Activated T-cell treated with anti-CD3 and anti-CD28 coated beads for 4 hours (primary cell): ENCODE measurements at regions not wholly inside any gene's neighbourhood (a gene's known extent, or its start where the extent isn't known, plus 50 kb on each side); places are given as distances from the start of the nearest gene placed in this dataset.
"Not testable (repeated sequence)": the region's sequence is repeated elsewhere in the genome, so short reads cannot be mapped to it uniquely, and the experiment has no call there.

Experiments
- DNase-seq: peaks from one replicate; pipeline ENCODE4 v3.0.0-alpha.2; 2020

DNA sequence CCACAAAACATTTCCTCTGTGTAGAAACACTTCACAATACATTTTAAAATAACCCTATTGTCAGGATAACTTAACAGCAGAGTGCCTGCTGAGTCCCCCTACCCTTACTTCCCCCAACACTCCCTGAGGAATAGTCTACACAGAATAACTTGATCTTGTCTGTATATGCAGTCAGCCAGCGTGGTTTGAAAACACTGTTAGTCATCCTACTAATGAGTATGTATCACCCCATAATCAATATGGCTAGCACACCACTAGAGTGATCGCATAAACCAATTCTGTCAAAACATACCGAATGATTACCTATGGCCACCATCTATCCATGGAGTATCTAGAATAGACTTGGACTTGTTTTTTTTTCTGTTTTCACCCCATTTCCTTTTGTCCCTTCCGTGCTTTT is 152.7 kb upstream of the NECTIN3 start:
- no peak for DNase-seq

DNA sequence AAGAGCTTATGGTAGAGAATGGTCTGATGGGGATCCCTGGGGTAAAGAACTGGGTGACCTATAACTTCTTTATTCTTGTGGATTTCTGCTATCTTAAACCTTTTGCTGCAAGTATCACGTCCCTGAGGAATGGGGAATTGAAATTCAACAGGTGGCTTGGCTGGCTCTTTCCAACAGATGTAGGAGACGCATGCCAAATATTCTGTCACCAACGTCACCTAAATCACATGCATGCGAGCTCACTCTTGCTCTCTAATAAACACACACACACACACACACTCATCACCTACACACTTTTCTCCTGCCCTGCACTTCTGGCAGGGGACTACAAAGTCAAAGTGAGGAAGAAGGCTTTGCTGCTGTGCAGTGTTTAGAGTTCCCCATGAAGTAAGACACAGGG is 145.8 kb upstream of the NECTIN3 start:
- no peak for DNase-seq

DNA sequence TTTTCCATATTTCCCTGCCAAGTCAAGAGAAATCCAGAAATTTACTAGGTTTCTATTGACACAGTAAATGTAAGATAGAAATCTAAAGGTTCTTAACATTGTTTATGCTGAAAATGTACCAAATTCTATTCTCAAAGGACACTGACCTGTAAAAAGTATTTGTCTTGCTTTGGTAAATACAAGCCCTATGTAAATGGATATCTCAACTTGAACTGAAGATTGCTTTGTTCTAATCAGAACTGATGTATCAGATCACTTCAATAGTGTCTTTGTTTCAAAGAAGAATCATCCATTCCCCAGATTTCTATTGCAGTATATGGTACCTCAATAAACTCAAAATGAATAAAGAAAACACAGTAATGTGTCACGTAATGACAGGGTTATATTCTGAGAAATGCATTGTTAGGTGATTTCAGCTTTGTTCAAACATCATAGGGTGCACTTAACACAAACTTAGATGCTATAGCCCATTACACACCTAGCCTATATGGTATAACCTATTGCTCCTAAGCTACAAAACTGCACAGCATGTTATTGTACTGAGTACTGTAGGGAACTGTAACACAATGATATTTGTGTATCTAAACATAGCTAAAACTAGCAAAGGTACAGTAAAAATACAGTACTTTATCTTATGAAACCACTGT is 143.5 kb upstream of the NECTIN3 start:
- no peak for DNase-seq

DNA sequence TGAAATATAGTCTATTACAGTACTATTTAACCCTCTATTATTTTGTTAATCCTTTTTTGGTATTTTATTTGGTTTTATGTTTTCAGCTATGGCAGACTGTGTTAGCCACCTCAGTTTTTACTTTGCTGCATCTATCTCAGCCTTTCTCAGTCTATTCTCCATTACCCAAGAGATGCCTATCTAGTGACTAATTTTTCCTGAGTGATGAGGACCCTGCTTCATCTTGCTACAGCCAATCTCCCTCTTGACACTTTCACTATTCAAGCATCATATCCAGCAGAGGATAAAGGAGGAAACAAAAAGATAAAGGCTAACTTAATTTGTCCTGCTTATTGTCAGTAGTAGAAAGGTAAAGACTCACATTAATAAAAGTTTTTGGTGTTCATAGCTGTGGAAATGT is 141.8 kb upstream of the NECTIN3 start:
- DNase-seq = no peak

DNA sequence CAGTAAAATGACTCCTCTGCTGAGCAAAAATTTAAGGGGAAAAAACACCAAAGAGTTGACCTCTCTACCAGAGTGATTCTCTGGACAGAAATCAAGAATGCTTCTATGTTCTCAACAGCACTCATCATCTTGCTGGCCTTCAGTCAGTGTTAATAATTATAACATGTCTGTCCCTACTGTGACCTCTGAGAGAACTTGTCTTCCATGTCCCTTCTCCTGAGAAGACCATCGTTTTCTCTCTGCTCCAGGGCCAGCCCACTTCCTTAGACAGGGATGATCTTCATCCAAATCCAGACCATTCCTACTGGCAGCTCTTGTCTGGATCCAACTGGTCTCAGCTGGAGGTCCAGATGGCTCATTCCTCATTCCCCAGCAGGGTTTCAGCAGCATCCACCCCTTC is 139.0 kb upstream of the NECTIN3 start:
- DNase-seq = no peak

DNA sequence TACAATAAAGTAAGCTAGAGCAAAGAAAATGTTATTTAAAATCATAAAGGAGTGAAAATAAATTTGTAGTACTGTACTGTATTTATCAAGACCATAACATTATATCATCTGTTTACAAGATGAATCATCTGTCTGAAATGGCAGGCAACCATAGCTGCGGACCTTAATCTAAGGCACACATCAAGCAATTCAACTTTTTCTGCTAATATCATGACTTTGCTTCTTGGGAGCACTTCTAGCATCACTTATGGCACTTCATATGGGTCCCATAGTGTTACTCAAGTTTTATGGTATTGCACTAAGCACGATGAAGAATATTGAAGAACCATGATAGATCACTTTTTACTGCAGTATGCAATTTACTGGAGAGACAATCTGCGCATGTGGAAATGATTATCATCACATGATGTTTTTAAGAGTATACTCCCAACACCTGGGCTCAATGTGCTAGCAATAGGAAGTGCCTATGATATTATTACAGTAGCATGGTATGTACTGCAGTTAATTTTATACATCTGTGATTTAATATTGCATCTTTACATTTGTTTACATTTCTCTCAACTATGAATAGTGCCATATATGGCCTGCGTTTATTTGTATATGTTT is 137.7 kb upstream of the NECTIN3 start:
- no peak for DNase-seq

DNA sequence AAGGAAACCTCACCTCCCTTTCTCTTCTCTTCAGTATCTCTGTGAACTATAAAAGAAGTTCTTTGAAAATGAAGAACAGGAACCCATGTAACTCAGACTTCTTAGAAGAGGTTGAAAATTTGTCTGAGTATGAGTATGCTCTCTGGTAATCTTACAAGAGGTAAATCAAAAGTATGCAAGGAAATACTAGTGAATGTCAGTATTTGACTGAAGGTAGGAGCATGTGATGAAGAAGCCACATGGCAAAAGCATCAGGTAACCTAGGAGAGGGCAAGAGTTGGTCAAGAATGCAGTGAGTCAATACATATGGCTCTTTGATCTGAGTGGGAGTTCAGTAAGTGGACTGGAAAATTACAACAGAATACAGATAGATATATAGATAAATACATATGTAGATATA is 133.0 kb upstream of the NECTIN3 start:
- no peak for DNase-seq

DNA sequence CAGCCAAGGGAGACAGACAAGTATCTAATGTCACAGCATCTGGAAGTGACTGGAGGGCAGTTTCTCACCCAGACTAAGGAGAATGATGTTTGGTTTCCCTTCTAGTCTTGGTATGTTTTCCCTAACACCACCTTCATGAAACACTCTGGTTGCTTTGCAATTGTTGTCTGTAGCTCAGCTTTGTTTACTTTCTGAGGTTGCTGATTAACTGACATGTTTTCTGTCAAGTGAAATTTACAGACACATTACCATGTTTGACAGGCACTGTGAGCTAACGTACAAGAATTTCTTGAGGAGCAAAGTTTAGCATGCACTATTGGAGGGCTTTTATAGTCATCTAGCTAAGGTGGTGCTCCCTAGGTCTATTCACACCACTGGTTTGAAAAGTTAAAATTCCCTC is 131.6 kb upstream of the NECTIN3 start:
- DNase-seq = no peak

DNA sequence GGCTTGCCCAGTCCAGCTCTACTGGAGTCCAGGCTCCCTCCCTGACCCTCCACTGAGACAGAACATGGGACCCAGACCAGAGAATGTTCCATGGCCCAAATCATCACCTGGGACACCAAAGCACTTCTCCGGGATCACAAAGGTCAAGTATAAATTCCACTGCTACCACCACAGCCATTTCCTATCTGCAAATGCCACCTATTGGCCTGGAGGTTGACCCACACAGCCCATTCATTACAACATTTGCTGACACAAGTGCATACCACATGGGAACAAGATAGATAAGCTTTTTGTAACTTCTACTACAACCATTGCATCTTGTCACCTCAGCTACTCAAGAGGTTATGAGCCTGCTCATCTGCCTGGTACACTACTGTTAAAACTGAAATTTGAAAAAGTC is 126.8 kb upstream of the NECTIN3 start:
- DNase-seq = no peak

DNA sequence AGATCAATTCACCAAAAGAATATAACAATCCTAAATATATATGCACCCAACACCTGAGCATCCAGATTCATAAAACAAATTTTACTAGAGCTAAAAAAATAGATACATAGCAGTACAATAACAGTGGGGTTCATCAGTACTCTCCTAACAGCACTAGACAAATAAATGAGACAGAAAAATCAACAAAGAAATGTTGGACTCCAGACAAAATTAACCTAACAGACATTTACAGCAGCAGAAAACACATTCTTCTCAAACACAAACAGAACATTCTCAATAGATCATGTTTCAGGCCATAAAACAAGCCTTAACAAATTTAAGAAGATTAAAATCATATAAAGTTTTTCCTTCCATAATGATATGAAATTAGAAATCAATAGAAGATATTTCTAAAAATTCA is 124.8 kb upstream of the NECTIN3 start:
- DNase-seq = no peak

DNA sequence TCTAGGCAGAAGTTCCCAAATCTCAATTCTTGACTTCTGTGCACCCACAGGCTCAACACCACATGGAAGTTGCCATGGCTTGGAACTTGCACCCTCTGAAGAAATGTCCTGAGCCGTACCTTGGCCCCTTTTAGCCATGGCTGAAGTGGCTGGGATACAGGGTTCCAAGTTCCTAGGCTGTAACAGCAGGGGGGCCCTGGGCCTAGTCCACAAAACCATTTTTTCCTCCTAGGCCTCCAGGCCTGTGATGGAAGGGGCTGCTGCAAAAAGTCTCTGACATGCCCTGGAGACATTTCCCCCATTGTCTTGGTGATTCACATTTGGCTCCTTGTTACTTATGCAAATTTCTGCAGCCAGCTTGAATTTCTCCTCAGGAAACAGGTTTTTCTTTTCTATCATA is 122.4 kb upstream of the NECTIN3 start:
- not testable (repeated sequence) for DNase-seq

DNA sequence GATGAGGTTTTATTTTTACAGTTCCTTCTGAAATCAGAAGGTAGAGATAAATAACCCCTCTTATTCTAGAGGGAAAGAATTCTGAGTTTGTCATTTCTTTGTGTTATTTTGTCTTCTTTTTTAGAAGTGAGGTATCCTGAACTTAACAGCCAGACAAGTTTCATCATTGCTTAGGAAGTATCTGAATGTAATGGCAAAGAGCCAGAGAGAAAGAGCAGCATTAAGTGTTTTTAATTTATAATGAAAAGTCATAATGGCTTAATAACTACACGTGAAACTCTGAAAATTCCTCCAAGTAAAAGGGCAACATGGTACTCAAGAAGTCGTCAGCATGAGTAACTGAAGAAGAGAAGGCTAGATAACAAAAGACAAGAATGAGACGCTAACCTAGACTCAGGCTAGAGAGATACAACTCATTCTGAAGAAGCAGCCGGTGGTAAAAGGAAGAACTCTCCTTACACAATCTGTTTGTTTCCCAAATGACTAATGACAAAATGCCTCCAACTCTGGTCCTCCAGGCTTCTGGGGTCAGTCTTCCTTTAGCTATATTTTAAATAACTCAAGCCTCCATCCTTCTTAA is 116.2 kb upstream of the NECTIN3 start:
- DNase-seq = no peak

DNA sequence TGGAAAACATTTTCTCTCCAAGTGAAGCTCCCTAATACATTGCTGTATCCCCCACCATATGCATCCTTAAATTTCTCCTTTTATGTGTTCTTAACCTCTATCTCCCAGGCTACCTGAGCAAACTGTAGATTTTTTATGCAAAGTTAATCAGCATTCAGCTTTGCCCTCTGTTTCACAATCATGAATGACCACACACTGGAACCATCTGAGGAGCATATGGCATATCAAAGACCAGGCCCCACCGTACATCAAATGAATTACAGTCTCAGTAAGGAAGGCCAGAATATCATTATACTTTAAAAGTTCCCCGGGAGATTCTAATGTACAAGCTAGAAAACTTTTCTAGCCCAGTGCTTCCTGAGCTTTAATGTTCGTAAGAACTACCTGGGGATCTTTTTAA is 115.5 kb upstream of the NECTIN3 start:
- no peak for DNase-seq

DNA sequence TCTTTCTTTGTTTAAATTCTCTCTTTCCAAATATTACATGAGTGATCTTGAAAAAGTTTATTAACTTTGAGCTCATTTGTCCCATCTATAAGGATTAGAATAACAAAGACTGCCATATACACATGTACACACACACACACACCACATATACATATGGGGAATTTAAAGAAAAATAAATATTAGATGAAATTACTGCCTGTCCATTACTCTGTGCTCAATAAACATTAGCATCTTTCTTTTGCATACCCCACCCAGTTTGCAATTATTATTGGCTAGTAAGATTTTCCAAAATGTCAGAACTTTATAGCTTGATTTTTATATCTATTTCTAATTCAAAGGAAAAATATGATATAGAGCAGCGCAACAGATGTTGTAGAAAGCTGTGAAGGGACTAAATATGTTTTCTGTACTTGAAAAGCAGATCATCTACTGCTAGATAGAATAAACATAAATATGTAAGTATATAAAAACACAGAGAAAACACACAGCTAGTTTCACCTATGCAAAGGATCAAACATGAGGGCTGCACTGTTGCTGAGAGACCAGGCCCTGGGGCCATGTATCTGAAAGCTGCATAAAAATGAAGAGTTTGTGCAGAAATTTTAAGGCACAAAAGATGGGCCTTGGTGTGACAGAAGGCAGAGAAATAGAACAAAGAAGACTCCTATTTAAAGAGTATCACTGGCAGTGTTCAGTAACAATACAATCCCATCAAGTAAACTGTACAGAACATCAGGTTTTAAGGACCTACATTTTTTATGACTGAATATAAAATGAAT is 114.2 kb upstream of the NECTIN3 start:
- DNase-seq = no peak

DNA sequence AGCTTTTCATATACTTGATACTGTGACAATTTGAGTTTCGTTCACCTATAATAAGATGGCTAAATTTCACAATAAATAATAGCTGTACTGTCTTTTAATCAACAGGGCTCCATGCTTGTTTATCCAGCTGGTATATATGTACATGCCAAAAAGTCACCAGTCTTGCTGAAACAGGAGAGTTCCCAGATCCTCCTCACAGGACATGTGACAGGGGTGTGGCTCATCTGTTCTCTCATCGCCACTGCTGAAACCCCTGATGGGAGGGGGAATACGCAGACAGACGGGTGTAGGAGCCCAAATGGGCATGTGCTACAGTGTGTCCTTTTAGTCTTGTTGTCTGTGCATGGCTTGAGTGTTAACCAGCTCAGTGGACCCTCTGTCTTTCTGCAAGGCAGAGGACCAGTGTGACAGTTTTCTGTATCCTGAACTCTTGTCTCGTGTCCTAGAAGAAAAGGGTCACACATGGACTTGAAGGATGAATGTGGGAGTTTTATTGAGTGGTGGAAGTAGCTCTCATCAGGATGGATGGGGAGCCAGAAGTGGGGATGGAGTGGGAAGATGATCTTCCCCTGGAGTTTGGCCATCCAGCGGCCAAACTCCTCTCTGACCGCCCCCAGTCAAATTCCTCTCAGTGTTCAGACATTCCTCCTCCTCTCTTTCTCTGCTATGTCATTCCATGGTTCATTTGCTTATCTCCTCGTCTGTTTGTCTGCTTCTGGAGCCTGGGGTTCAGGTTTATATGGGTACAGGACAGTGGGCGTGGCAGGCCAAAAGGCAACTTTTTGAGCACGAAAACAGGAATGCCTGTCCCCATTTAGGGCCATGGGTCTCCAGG is 113.1 kb upstream of the NECTIN3 start:
- DNase-seq = no peak

DNA sequence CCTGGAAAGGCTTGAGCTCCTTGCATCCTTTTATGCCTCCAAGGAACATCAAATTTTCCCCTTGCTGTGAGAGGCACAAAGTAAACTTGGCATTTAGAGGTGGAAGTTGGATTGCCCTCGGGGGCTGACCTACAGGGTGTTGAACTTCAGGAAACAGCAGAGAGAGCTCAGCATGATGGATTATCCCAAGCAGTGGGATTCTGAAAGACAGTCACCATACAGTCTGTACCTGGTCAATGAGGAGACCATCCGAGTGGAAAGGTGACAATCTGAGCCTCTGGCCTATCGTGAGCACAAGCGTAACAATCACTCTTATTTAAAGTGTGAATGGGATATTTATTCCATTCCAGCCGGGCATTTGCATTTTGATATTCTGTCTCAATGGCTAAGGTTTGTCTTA is 105.6 kb upstream of the NECTIN3 start:
- no peak for DNase-seq

DNA sequence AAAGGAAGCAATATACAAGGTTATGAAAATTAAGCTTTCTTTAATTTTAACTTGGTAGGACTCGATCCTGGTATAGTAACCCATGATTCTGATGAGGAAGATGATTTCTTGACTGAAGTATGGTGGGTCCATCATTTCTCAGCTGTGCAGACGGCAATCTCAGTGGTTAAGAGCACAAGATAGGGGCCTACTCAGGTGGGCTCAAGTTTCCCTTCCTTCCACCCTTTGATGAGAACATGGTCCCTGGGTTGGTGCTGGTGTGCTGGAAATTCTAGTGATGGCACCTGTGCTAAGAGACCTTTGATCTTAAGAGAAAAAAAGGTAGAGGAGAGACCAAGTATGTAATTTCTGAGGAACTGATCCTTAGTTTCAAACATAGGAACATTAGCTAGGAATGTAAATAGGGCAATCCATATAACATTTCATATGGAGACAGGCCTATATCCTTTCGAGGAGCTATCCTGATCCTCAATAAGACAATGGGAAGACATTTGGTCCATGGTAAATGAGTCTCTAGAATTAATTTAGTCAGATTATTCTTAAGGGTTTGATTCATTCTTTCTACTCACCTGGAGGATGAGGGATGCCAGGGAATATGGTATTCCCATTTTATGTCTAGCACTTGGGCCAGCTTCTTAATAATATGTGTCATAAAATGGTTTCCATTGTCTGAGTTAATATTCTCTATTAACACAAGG is 104.5 kb upstream of the NECTIN3 start:
- DNase-seq = no peak

DNA sequence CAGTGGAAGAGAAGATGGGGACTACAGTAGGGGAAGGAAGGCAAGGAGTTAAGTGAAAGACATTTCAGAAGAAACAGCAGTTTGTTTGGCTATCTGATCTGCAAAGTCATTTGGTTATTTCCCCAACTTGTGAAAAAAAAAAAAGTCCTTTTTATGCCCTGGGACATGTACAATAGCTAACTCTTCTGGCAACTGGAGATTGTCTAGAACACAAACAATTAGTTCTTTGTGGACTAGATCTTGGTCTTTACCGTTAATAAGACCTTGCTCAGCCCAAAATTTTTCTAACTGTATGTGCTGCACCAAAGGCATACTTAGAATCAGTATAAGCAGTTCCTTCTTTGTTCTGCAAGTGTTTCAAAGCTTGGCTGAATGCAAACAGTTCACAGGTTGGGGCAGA is 103.5 kb upstream of the NECTIN3 start:
- no peak for DNase-seq

DNA sequence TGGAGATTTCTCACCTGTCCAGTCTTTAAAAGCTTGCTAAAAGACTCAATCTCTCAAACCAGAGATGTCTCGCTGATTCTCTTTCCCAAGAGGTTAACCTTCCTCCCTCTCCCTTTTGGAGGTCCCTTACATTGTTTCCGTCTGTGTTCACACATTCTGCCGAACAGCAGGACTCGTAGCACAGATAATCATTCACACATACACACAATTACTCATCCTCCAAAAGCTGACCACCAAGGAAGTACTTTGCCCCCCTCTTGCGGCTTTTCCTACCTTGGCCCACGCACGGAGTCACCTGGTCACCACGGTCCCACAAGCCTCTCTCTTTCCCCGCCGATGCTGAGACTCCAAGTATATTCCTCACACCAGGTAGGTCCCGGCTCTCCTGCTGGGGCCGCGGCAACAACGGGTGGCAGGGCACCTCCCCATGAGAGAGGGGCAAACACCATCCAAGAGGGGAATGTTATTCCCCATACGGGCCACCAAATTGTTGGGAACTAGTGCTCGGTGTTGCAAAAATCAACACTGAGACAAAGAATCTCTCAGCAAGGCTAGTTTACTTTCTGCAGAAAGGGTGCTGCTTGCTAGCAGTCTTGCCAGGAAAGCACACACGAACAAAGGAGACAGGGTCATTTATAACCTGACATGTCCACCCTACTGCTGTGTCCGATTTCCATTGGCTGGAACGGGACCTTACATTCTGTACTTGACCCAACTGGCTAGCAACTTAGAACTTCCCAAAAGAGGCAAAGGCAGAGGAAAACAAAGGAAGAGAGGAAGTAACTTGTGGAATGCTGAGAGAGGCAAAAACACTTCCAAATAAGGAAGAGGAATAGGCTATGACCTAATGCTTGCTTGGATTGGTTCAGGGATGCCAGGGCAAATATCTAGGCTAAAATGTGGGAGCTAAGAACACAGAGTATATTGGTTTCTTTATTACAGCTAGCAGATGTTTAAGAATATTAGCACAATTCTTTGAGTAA is 102.1 kb upstream of the NECTIN3 start:
- DNase-seq = no peak

DNA sequence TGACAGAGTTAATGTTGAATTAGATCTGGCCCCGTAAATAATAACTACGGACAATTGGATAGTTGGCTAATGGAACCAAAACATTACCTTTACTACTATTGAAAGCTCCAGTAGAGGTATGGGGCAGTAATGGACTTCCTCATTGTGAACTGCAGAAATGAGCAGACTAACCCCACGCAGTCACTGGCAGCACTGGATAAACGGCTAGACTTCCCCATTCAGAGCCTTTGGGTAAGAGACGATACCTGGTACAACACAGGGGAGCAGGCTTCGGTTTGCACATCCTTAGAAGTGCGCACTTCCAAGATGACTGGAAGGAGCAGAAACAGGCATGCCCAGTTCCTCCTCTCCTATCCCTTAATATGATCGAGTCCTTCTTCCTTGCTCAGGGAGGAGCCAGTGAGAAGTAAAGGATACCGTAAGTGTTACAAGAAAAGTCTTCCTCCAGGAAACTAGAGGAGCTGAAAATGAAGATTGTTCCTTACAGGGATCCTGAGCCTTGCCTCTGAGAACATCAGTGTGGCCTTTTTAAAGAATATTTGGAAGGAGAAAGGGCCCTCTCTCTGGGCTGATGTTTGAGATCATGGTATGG is 100.5 kb upstream of the NECTIN3 start:
- DNase-seq = no peak
